Effector memory CD8-positive, alpha-beta T cell (primary cell): ENCODE measurements at regions not wholly inside any gene's neighbourhood (a gene's known extent, or its start where the extent isn't known, plus 50 kb on each side); places are given as distances from the start of the nearest gene placed in this dataset.

Experiments used
- ATAC-seq: fragments of 150-1000 bp; cut with Tn5 transposase; replicated peaks from 2 replicates; pipeline ENCODE4 v1.10.0; 2021; ENCODE audit warnings: mild to moderate bottlenecking, moderate library complexity
- DNase-seq, 3 experiments: peaks; one replicate each; pipeline ENCODE4 v3.0.0; 2021
- H3K27ac Mint-ChIP-seq, 2 donors: one replicate each; pipeline ENCODE4 v1.8.0; 2022; ENCODE audit warnings: mild to moderate bottlenecking in 2 of 2, mixed read lengths in 2 of 2, moderate library complexity in 2 of 2
- H3K27me3 Mint-ChIP-seq, 2 donors: one replicate each; pipeline ENCODE4 v1.8.0; 2022; ENCODE audit warnings: mixed read lengths in 2 of 2
- H3K36me3 Mint-ChIP-seq: one replicate; pipeline ENCODE4 v1.8.0; 2022; ENCODE audit warnings: mild to moderate bottlenecking, moderate library complexity, mixed read lengths; ENCODE audit not compliant: insufficient read depth
- H3K4me1 Mint-ChIP-seq, 2 donors: one replicate each; pipeline ENCODE4 v1.8.0; 2022; ENCODE audit warnings: low read depth in 2 of 2, mixed read lengths in 2 of 2
- H3K4me3 Mint-ChIP-seq, 2 donors: one replicate each; pipeline ENCODE4 v1.8.0; 2022; ENCODE audit warnings: mild to moderate bottlenecking in 2 of 2, mixed read lengths in 2 of 2, moderate library complexity in 2 of 2
- H3K9me3 Mint-ChIP-seq, 2 donors: one replicate each; pipeline ENCODE4 v1.8.0; 2022; ENCODE audit warnings: mixed read lengths in 2 of 2

GRCh38 chr22:48784701-48785503 is 1042.8 kb downstream of the BRD1 start:
- Mint-ChIP-seq H3K4me3 (no peak overlapping the region), H3K27ac (no peak overlapping the region), H3K4me1 (no peaks in the 10 kb centered on the region), H3K27me3 (peaks cover 0 to 41% of the 10 kb centered on the region in 2 donors), H3K9me3 (no peaks in the 10 kb centered on the region), H3K36me3 (peaks cover 4% of the 10 kb centered on the region)
- ATAC-seq, result no peak
- no peak for DNase-seq

DNA sequence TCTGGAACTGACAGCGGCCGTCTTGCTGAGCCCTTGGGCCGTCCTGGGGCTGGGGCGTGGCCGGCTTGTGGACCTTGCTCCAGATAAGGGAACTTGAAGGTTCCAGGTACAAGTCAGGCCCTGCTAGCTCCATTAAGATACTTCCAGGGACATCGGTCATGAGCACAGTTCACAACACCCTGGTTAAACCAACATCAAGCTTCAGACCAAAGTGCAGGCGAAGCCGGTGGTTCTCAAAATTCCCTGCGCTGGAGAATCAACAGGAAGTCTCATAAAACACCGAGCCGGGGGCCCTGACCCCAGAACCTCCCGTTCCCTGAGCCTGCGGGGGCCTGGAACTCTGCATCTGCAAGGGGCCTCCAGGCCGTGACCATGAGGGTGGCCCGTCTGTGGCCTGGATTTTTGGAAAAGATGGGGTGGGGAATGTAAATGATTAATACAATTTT is 1043.8 kb downstream of the BRD1 start:
- ATAC-seq (no peak), DNase-seq (no peak)
- no peak overlapping the region for H3K27ac Mint-ChIP-seq
- H3K27me3 Mint-ChIP-seq, result peaks cover 0 to 51% of the 10 kb centered on the region in 2 donors
- H3K4me1 Mint-ChIP-seq, result no peaks in the 10 kb centered on the region
- H3K36me3 Mint-ChIP-seq, result peaks cover 4% of the 10 kb centered on the region
- no peak overlapping the region for H3K4me3 Mint-ChIP-seq
- no peaks in the 10 kb centered on the region for H3K9me3 Mint-ChIP-seq

GRCh38 chr22:48782811-48783511 is 1044.7 kb downstream of the BRD1 start:
- H3K27me3 Mint-ChIP-seq, result peaks cover 6 to 60% of the 10 kb centered on the region in 2 donors
- no peak for DNase-seq
- no peak overlapping the region for H3K4me3 Mint-ChIP-seq
- no peak for ATAC-seq
- no peak overlapping the region for H3K27ac Mint-ChIP-seq
- no peaks in the 10 kb centered on the region for H3K36me3 Mint-ChIP-seq
- H3K9me3 Mint-ChIP-seq, result no peaks in the 10 kb centered on the region
- no peaks in the 10 kb centered on the region for H3K4me1 Mint-ChIP-seq

DNA sequence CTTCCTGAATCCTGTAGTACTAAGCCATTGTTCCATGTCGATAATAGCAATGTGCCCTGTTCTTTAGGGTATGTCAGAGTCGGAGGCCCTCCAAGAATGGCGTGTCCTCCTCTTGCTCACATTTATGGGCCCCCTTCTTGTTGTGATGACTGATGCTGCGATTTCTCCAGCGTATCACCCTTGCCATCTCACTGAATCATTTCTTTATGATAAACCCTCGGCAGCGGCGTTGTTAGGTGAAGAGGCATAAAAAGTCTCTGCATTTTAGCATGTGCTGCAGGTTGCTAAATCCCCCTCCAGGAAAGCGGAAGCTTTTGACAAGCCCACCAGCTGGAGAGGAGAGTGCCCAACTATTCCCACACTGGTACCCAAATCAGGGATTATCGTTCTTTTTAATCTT is 1045.3 kb downstream of the BRD1 start:
- H3K36me3 Mint-ChIP-seq, result no peaks in the 10 kb centered on the region
- no peak overlapping the region for H3K4me3 Mint-ChIP-seq
- H3K9me3 Mint-ChIP-seq, result no peaks in the 10 kb centered on the region
- H3K27me3 Mint-ChIP-seq, result peaks cover 7 to 63% of the 10 kb centered on the region in 2 donors
- H3K27ac Mint-ChIP-seq, result no peak overlapping the region
- ATAC-seq (no peak), DNase-seq (no peak)
- no peaks in the 10 kb centered on the region for H3K4me1 Mint-ChIP-seq

GRCh38 chr22:48781868-48782267 is 1045.8 kb downstream of the BRD1 start:
- Mint-ChIP-seq H3K4me1 (no peaks in the 10 kb centered on the region), H3K4me3 (no peak overlapping the region), H3K36me3 (no peaks in the 10 kb centered on the region), H3K27ac (no peak overlapping the region), H3K27me3 (peaks cover 7 to 63% of the 10 kb centered on the region in 2 donors), H3K9me3 (no peaks in the 10 kb centered on the region)
- ATAC-seq, result no peak
- DNase-seq, result no peak

DNA sequence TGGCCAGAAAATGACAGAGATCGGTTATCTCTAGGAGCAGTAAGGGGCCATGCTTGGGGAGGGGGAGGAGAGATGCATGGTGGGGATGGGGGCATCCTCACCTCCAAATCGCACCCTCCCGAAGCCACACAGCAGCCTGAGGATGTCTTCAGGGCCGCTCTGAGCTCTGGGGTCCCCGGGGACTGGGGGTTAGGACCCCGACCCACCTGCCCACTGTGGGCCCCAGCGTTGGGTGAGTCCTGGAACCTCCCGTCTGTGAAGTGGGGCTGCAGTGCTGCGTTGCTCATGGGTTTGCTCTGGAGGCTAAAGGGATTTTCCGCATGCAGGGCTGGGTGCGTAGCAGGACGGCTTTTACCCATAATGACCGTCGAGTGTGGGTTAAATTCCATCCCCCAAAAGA is 1046.3 kb downstream of the BRD1 start:
- Mint-ChIP-seq H3K36me3 (no peaks in the 10 kb centered on the region), H3K4me1 (no peaks in the 10 kb centered on the region), H3K27ac (no peak overlapping the region), H3K9me3 (no peaks in the 10 kb centered on the region), H3K27me3 (peaks cover 10 to 63% of the 10 kb centered on the region in 2 donors), H3K4me3 (no peak overlapping the region)
- no peak for DNase-seq
- no peak for ATAC-seq

DNA sequence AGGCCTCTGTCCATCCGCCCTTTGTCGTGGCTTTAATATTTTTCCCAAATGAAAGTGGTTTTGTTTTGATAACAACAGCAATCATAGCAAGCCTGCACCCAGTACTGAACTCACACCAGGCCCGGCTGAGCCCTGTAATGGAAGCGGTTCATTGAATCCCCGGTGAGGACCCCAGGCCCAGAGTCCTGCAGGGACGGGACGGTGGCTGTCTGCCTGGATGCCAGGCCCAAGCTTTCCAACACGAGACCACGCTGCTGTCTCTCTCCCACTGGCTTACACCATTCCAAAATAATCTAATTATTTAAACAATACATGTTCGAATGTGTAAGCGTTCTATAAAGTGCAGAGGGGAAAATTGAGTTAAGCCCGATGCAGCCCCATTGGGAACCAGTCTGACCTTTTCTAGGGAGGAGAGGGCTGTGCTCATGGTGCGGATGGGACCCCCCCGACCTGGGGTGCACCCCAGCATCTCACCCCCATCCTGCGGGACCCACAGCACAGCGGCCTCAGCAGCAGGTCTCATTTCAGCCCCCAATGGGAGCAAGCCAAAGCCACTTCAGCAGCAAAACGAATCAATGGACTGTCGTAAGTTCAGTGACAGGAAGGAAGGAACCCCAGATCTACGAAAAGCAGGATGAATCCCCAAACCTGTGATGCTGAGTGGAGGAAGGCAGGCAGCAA is 1046.9 kb downstream of the BRD1 start:
- Mint-ChIP-seq H3K36me3 (no peaks in the 10 kb centered on the region), H3K4me3 (no peak overlapping the region), H3K9me3 (no peaks in the 10 kb centered on the region), H3K27me3 (peaks cover 16 to 56% of the 10 kb centered on the region in 2 donors), H3K4me1 (no peaks in the 10 kb centered on the region), H3K27ac (no peak overlapping the region)
- no peak for DNase-seq
- ATAC-seq, result no peak

DNA sequence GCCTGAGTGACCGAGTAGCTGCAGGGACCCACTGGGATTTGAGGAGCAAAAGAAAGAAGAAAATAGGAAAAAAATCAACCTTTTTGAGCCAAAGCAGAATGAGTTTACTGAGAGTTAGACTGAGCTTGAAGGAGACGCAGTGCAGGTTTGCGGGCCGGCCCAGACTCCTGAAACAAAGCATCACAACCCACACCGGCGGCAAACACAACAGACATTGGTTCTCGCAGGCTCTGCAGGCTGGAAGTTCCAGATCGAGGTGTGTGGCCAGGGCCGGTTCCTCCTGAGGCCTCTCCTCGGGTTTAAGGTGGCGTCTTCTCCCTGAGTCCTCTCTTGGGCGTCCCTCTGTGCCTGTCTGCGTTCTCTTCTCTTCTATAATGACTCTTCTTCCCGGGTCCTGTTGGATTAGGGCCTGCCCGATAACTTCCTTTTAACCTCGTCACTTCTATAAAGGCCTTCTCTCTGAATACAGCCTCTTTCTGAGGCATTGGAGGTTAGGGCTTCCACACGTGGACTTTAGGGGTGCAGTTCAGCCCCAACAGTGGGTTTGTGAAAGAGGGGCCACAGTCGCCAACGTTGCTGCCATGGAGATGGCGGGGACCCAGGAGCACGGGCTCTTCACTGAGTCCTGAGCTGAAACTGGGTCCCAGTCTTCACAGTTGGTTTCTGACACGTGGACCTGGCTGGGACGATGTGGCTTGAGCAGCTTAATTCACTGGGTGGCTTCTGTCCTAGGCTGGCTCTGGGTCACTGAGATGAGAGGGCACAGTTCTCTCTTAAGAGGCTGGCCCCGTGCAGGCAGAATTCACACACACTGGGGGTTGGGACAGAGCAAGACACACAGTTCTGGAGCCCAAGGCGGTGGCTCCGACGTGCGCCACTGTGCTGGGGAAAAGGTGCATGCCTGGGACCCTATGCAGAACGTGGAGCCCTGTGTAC is 1047.7 kb downstream of the BRD1 start:
- Mint-ChIP-seq H3K4me1 (no peaks in the 10 kb centered on the region), H3K9me3 (no peaks in the 10 kb centered on the region), H3K27me3 (peaks cover 22 to 52% of the 10 kb centered on the region in 2 donors), H3K27ac (no peak overlapping the region), H3K4me3 (no peak overlapping the region), H3K36me3 (no peaks in the 10 kb centered on the region)
- ATAC-seq (no peak), DNase-seq (no peak)

DNA sequence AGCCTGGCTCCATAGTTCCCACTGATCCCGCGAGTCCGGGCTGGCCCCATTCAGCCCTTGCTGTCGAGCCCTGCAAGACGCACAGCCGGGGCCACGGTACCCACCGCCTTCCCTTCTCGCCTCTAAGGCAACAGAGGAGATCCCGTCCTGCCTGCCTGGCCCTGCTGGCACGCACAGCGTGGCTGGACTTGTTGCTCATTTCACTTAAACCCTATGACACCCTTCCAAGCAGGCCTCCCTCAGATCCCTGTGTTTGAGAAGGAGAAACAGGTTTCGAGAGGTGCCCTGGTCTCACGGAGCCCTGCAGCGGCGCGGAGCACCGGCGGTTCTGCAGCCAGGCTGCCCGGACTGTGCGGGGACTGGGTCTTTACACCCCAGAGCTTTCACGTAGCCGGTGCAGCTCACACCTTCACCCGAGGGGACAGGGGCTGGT is 1048.4 kb downstream of the BRD1 start:
- Mint-ChIP-seq H3K27me3 (peaks cover 22 to 45% of the 10 kb centered on the region in 2 donors), H3K36me3 (no peaks in the 10 kb centered on the region), H3K4me3 (no peak overlapping the region), H3K4me1 (no peaks in the 10 kb centered on the region), H3K27ac (no peak overlapping the region), H3K9me3 (no peaks in the 10 kb centered on the region)
- no peak for DNase-seq
- ATAC-seq, result no peak

DNA sequence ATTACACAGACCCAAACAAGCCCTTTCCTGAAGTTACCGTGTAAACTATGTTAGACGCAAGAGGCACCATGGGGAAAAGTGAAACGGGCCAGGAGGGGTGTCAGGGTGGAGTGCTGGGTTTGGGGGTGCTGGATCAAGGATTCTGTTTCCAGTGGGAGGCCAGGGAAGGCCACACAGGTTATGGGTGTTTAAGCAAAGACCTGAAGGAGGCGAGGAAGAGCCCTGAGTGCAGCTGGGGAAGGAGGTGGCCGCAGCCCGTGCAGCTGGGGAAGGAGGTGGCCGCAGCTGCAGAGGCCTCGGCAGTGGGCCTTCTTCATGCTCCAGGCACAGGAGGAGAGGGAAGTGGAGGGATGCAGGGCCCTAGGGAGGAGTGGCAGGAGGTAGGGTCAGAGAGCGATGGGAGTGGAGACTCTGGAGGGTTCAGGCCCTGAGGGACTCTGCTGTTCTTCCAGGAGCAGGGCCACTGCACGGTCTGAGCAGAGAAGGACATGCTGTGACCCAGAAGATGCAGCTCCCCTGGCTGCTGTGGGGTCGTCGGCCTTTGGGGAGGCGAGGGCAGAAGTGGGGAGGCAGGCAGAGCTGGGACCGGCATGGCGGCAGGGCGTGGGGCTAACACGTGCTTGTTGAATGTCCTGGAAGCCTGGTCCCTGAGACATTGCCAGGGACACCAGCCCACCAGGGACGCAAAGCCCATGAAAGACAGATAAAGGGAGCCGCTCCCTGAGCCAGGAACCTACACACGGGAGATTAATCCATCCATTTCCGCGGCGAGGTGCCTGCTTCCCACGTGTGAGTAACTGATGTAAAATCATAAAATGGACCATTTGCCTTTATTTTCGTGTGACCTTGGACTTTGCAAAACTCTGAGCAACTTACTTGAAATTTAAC is 1049.1 kb downstream of the BRD1 start:
- peaks cover 27 to 42% of the 10 kb centered on the region in 2 donors for H3K27me3 Mint-ChIP-seq
- no peak overlapping the region for H3K27ac Mint-ChIP-seq
- no peak overlapping the region for H3K4me3 Mint-ChIP-seq
- no peak for DNase-seq
- ATAC-seq, result no peak
- peaks cover 0 to 2% of the 10 kb centered on the region in 2 donors for H3K9me3 Mint-ChIP-seq
- no peaks in the 10 kb centered on the region for H3K4me1 Mint-ChIP-seq
- H3K36me3 Mint-ChIP-seq, result no peaks in the 10 kb centered on the region

DNA sequence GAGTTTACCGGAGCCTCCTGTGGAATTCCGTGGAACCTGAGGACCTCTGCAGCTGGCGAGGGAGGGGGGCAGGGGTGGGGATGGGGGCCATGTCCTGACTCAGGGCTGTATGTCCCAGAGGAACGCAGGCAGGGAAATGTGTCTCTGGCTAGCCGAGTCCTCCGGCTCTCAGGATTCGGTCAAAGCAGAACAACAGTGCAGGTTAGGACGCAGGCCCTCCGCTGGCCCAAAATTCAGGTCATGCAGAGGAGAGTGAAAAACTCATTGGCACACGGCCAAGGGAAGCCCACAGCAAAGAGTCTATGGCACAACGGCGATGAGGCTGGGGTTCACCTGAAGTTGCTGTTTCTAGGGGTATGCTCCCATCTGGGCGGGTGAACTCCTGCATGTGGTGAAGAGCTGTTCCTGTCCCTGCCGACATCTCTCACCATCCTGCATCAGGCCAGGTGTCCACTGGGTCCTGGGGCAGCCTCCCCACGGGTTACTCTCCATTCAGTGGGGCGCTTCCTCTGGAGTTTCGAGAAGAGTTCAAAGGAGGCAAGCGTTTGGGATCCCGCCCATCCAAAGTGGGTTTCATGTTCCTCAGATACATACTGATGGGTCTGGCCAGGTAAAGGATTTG is 1055.3 kb downstream of the BRD1 start:
- Mint-ChIP-seq H3K36me3 (no peaks in the 10 kb centered on the region), H3K4me3 (no peak overlapping the region), H3K9me3 (peaks cover 2 to 7% of the 10 kb centered on the region in 2 donors), H3K27me3 (peaks cover 0 to 33% of the 10 kb centered on the region in 2 donors), H3K4me1 (no peaks in the 10 kb centered on the region), H3K27ac (no peak overlapping the region)
- ATAC-seq (no peak), DNase-seq (no peak)

- Mint-ChIP-seq H3K9me3 (peaks cover 0 to 7% of the 10 kb centered on the region in 2 donors), H3K36me3 (no peaks in the 10 kb centered on the region), H3K4me1 (no peaks in the 10 kb centered on the region), H3K27me3 (peaks cover 13 to 24% of the 10 kb centered on the region in 2 donors), H3K27ac (no peak overlapping the region), H3K4me3 (no peak overlapping the region)
- DNase-seq (no peak), ATAC-seq (no peak)
Measured at GRCh38 chr22:48765595-48765994, 1062.1 kb downstream of the BRD1 start.
